22Rv1 (cell line): ENCODE measurements at regions not wholly inside any gene's neighbourhood (a gene's known extent, or its start where the extent isn't known, plus 50 kb on each side); places are given as distances from the start of the nearest gene placed in this dataset.

Source experiments
- ZFX ChIP-seq: fragments of 450-650 bp; IDR thresholded peaks from 2 replicates; pipeline ENCODE4 v1.6.1; 2017; ENCODE audit warnings: antibody characterized with exemption, borderline replicate concordance
- TF ChIP-seq, protein P1 (sequence below): fragments of 450-650 bp; IDR thresholded peaks from 2 replicates; pipeline ENCODE4 v1.5.1; 2017; ENCODE audit warnings: mild to moderate bottlenecking

DNA sequence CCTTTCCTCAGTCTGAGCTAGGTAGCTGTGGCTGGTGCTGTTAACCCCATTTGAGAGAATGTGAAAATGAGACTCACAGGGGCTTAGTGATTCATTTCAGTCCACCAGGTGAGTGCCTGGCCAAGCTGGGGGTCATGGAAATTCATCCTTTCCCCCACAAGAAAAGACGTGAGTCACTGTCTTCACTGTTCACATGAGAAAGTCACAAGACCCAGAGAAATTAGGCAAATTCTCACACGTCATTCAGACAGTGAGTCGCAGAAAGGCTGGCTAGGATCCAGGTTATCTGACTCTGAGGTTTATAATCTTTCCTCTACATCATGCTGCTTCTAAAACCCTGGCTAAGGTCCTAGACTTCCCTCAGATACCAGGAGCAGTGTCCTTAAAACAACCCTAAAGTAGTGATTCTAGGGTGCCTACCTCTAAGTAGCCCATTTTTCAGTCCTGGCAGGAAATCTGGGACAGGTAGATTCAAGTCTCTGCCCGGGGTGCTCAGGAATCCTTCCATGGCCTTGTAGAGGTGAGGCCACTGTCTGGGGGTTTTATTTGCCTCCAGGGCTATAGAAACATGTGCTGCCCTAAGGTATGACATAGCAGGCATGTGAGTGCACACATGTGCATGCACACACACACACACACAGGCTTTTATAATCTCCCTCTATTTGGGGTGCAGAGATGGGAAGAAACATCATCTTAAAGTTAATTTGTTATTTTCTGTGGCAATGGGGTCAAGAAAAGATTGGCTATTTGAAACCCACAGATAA lies 427.9 kb upstream of the CELF2 start:
- TF ChIP-seq, protein P1, sequence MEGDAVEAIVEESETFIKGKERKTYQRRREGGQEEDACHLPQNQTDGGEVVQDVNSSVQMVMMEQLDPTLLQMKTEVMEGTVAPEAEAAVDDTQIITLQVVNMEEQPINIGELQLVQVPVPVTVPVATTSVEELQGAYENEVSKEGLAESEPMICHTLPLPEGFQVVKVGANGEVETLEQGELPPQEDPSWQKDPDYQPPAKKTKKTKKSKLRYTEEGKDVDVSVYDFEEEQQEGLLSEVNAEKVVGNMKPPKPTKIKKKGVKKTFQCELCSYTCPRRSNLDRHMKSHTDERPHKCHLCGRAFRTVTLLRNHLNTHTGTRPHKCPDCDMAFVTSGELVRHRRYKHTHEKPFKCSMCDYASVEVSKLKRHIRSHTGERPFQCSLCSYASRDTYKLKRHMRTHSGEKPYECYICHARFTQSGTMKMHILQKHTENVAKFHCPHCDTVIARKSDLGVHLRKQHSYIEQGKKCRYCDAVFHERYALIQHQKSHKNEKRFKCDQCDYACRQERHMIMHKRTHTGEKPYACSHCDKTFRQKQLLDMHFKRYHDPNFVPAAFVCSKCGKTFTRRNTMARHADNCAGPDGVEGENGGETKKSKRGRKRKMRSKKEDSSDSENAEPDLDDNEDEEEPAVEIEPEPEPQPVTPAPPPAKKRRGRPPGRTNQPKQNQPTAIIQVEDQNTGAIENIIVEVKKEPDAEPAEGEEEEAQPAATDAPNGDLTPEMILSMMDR, result no peak
- TF ChIP-seq ZFX, result no peak
